ENCODE measurements at regions not wholly inside any gene's neighbourhood (a gene's known extent, or its start where the extent isn't known, plus 50 kb on each side); places are given as distances from the start of the nearest gene placed in this dataset.

DNA sequence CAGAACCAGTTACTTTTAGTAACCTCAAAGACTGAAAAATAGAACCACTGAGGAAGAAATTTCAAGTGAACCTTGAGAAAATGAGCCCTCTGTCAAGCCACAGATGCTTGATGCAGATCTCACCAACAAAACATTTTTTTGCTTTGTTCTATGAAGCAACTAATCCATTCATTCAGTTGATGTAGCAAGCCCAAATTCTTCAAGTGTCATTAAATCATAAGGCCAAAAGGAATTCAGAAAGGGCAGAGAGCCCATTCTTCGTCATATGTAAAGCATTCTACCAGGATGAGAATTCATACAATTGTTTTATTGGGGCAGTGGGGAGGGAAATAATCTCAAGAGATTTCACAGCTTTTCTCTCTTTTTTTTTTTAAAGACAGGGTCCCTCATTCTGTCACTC, 218.0 kb upstream of the RGS6 start:
- WGBS: 90% methylated on average over 1 of the region's 1 CpG
- no peak overlapping the region for H3K9ac ChIP-seq (ENCODE audit: low read depth, low read length)
- no peak overlapping the region for H3K4me3 ChIP-seq (ENCODE audit: low read length)
- no peak overlapping the region for H3K27ac ChIP-seq (ENCODE audit: low read depth, low read length)
- peaks cover 26% of the 10 kb centered on the region for H3K36me3 ChIP-seq (ENCODE audit: insufficient read depth, low read length)
- H3K4me1 ChIP-seq (ENCODE audit: insufficient read depth, low read length): peaks cover 13% of the 10 kb centered on the region; the same call in 1 of the 2 replicates
- no peaks in the 10 kb centered on the region for H3K9me3 ChIP-seq (ENCODE audit: insufficient read depth, low read depth, low read length)
- no peaks in the 10 kb centered on the region for H3K27me3 ChIP-seq (ENCODE audit: insufficient read depth, low read length)

DNA sequence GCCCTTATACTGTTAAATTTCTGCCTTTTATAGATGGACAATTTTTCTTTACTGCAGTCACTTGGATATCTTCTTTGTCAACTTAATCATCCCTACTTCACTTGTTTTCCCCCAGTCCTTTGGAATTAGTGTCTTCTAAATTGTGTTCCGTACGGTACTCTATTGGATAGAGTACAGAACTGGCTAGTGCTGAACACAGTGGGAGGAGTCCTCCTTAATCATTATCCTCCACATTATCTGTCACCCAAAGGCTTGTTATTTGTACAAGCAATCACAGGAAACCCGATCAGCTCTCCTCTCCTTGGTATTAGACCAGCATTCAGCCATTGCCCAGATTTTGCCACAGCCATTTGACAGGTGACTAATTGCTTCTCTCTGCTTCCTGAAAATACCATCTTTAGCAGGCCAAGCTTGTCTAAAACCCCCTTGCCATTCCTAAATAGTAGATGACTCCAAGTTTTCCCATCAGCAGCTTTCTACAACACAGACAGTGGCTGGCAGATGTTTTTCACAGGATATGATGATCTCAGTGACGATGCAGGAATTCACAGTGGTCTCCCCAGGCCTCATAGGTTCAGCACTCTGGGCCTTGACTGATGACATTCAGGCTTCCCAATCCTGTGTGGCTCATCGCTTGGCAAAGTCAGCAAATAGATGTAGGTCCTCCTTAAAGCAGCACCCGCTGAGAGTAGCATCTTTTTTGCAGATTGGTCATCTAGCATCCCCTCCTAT, 216.0 kb upstream of the RGS6 start:
- Histone ChIP-seq H3K27ac (ENCODE audit: low read depth, low read length) (no peak overlapping the region), H3K9me3 (ENCODE audit: insufficient read depth, low read depth, low read length) (no peaks in the 10 kb centered on the region), H3K4me1 (ENCODE audit: insufficient read depth, low read length) (peaks cover 10% of the 10 kb centered on the region; the same call in 1 of the 2 replicates), H3K27me3 (ENCODE audit: insufficient read depth, low read length) (no peaks in the 10 kb centered on the region), H3K36me3 (ENCODE audit: insufficient read depth, low read length) (peaks cover 10% of the 10 kb centered on the region), H3K9ac (ENCODE audit: low read depth, low read length) (no peak overlapping the region), H3K4me3 (ENCODE audit: low read length) (no peak overlapping the region)
- WGBS: 95% methylated on average over 6 of the region's 6 CpGs

DNA sequence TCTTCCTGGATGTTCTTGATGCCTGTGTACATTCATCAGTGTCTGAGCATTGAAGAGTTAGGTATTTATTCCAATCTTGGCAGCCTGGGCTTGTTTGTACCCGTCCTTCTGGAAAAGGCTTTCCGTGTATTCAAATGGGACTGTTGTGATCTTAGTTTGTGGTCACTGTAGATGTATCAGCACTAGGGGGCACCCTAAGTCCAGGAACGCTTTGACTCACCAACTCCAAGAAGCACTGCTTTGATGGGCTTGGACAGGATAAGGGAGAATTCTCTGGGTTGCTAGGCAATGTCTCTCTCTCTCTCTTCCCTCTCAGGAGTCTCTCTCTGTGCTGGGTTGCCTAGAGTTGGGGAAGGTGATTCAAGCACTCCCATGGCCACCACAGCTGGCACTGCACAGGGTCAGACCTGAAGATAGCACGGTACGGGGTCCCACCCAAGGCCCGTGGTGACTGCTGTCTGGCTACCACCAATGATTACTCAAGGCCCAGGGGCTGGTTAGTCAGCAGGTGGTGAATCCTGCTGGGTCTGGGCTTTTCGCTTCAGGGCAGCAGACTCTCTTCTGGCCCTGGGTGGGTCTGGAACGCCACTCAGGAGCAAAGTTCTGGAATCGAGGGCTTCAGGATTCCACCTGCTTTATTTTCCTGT, 211.1 kb upstream of the RGS6 start:
- Histone ChIP-seq H3K27me3 (ENCODE audit: insufficient read depth, low read length) (no peaks in the 10 kb centered on the region), H3K36me3 (ENCODE audit: insufficient read depth, low read length) (peaks cover 32% of the 10 kb centered on the region), H3K4me1 (ENCODE audit: insufficient read depth, low read length) (no peaks in the 10 kb centered on the region; the same call in 1 of the 2 replicates), H3K4me3 (ENCODE audit: low read length) (no peak overlapping the region), H3K9me3 (ENCODE audit: insufficient read depth, low read depth, low read length) (no peaks in the 10 kb centered on the region), H3K9ac (ENCODE audit: low read depth, low read length) (no peak overlapping the region), H3K27ac (ENCODE audit: low read depth, low read length) (no peak overlapping the region)
- 80% methylated on average over 9 of the region's 9 CpGs for WGBS

DNA sequence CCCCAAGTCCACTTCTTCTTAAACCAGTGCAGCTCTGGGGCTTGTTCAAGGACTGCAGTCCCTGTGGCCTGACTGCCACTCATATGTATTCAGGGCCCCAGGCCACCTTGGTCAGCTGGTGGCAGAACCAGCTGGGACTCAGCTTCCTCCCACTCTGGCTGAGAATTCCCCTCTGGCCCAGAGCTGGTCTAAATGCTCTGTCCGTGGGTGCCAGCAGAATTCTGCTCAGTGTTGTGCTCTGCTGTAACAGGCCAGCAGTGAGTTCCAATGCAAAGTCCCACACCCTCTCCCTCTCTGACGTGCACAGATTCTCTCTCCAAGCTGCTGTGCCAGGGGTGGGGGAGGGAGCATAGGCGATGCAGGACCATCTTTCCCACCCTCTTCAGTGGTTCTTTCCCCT, 210.4 kb upstream of the RGS6 start:
- H3K36me3 ChIP-seq (ENCODE audit: insufficient read depth, low read length): peaks cover 37% of the 10 kb centered on the region
- H3K4me1 ChIP-seq (ENCODE audit: insufficient read depth, low read length): no peaks in the 10 kb centered on the region; the same call in 1 of the 2 replicates
- no peak overlapping the region for H3K9ac ChIP-seq (ENCODE audit: low read depth, low read length)
- no peak overlapping the region for H3K27ac ChIP-seq (ENCODE audit: low read depth, low read length)
- H3K27me3 ChIP-seq (ENCODE audit: insufficient read depth, low read length): no peaks in the 10 kb centered on the region
- H3K4me3 ChIP-seq (ENCODE audit: low read length): no peak overlapping the region
- 67% methylated on average over 2 of the region's 3 CpGs for WGBS
- H3K9me3 ChIP-seq (ENCODE audit: insufficient read depth, low read depth, low read length): no peaks in the 10 kb centered on the region

DNA sequence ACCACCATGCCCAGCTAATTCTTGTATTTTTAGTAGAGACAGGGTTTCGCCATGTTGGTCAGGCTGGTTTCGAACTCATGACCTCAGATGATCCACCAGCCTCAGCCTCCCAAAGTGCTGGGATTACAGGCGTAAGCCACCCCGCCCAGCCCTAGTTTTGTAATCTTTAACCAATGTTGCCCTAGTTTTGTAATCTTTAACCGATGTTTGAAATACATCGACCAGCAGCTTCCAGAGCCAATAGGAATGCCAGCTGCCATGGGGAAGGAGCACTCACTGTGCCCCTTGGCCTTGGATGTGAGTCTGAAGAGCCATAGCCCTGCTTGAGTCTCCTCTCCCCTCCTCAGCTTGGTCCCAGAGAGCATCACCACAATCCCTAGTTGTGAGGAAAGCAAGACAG, 209.3 kb upstream of the RGS6 start:
- no peaks in the 10 kb centered on the region; the same call in 1 of the 2 replicates for H3K4me1 ChIP-seq (ENCODE audit: insufficient read depth, low read length)
- no peak overlapping the region for H3K27ac ChIP-seq (ENCODE audit: low read depth, low read length)
- H3K27me3 ChIP-seq (ENCODE audit: insufficient read depth, low read length): no peaks in the 10 kb centered on the region
- no peaks in the 10 kb centered on the region for H3K9me3 ChIP-seq (ENCODE audit: insufficient read depth, low read depth, low read length)
- H3K9ac ChIP-seq (ENCODE audit: low read depth, low read length): no peak overlapping the region
- H3K36me3 ChIP-seq (ENCODE audit: insufficient read depth, low read length): peaks cover 39% of the 10 kb centered on the region
- no peak overlapping the region for H3K4me3 ChIP-seq (ENCODE audit: low read length)
- WGBS: 95% methylated on average over 6 of the region's 6 CpGs

DNA sequence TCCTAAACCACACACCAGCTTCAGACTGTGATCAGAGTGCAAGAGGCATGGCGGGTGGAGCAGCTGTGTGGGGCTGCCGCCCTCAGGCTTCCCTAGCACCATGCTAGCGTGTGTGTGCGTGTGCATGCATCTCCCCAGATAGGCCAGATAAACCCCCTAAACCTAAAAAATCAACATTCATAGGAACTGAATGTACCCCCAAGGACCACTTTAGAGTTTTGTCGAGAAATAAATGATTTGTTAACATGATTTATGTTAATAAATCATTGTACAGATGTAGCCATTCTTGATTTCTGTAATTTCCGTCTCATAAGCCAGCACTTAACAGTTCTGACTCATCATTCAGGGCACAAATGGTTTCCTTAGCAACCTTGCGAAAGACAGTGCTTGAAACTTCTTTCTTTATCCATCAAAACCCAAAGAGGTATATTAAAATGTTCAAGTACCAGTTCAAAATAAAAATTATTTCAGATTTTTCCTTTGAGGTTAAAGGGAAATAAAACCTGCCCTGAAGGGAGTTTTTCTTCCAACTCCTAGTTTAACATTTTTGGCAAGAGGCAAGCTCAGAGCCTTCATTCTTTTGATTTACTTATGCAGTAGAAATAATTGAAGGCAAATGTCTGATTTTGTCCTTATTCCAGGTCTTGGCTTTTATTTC, 206.2 kb upstream of the RGS6 start:
- Histone ChIP-seq H3K4me1 (ENCODE audit: insufficient read depth, low read length) (no peaks in the 10 kb centered on the region; the same call in 1 of the 2 replicates), H3K9ac (ENCODE audit: low read depth, low read length) (no peak overlapping the region), H3K9me3 (ENCODE audit: insufficient read depth, low read depth, low read length) (no peaks in the 10 kb centered on the region), H3K27me3 (ENCODE audit: insufficient read depth, low read length) (no peaks in the 10 kb centered on the region), H3K27ac (ENCODE audit: low read depth, low read length) (no peak overlapping the region), H3K4me3 (ENCODE audit: low read length) (no peak overlapping the region), H3K36me3 (ENCODE audit: insufficient read depth, low read length) (peaks cover 59% of the 10 kb centered on the region)
- 93% methylated on average over 7 of the region's 7 CpGs for WGBS

DNA sequence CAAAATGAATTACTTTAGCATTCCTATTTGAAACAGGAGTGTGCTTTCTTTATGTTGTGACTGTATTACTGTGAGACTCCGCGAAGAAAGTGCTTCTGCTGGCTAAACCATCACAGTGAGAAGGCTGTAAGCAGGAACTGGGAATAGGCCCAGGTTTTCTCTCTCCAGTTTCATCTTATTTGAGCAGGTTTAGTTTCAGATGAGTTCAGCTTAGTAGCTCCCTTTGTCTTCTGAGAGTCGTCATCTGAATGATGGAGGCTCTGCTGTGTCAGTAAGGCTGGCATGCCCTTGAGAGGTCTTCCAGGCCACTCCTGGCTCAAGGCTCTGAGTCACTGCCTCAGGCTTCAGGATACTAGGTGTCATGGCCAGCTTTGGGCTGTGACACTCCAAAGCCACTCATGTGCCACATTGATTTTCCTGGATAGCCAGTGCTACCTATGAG, 205.6 kb upstream of the RGS6 start:
- no peaks in the 10 kb centered on the region for H3K9me3 ChIP-seq (ENCODE audit: insufficient read depth, low read depth, low read length)
- H3K27ac ChIP-seq (ENCODE audit: low read depth, low read length): no peak overlapping the region
- H3K9ac ChIP-seq (ENCODE audit: low read depth, low read length): no peak overlapping the region
- H3K27me3 ChIP-seq (ENCODE audit: insufficient read depth, low read length): no peaks in the 10 kb centered on the region
- no peaks in the 10 kb centered on the region; the same call in 1 of the 2 replicates for H3K4me1 ChIP-seq (ENCODE audit: insufficient read depth, low read length)
- H3K36me3 ChIP-seq (ENCODE audit: insufficient read depth, low read length): peaks cover 64% of the 10 kb centered on the region
- WGBS: 93% methylated on average over 3 of the region's 3 CpGs
- H3K4me3 ChIP-seq (ENCODE audit: low read length): no peak overlapping the region

DNA sequence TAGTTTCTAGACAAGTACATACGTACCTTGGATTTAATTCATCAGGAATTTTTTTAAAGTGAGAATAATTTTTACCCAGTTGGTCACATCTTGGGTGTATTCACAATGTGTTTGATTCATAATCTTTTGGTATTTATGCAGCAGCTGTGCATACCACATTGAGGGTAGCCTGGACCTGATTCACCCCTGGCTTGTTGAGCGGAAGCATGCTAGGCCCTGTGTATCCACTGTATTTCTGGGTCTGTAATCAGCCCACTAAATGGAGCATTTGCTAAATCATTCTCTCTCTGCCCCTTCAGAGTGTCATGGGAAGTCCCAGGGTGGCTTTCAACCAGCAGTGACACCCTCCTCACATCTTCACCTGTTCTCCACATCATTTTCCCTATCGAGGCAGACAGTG, 203.8 kb upstream of the RGS6 start:
- Histone ChIP-seq H3K4me1 (ENCODE audit: insufficient read depth, low read length) (no peaks in the 10 kb centered on the region; the same call in 1 of the 2 replicates), H3K27me3 (ENCODE audit: insufficient read depth, low read length) (no peaks in the 10 kb centered on the region), H3K9me3 (ENCODE audit: insufficient read depth, low read depth, low read length) (no peaks in the 10 kb centered on the region), H3K36me3 (ENCODE audit: insufficient read depth, low read length) (peaks cover 74% of the 10 kb centered on the region), H3K9ac (ENCODE audit: low read depth, low read length) (no peak overlapping the region), H3K4me3 (ENCODE audit: low read length) (no peak overlapping the region), H3K27ac (ENCODE audit: low read depth, low read length) (no peak overlapping the region)
- 99% methylated on average over 3 of the region's 3 CpGs for WGBS

DNA sequence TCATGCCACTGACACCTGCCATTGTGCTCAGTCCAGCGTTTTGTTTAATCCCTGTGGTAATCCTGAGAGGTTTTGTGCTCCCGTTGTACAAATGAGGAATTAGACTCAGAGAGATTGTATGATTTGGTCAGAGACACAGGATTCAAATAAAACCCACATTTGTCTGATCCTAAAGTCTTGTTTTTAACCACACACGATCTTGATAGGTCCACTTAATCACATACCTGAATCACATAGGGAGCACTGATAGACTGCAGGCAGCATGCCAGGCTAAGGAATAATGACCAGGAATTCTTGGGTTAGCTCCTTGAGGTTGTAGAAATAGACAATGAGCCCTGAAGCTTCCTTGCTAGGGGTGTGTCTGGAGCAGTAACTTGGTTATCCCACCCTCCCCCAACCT, 202.6 kb upstream of the RGS6 start:
- H3K4me3 ChIP-seq (ENCODE audit: low read length): no peak overlapping the region
- H3K27ac ChIP-seq (ENCODE audit: low read depth, low read length): no peak overlapping the region
- no peaks in the 10 kb centered on the region for H3K9me3 ChIP-seq (ENCODE audit: insufficient read depth, low read depth, low read length)
- WGBS: 90% methylated on average over 3 of the region's 3 CpGs
- H3K36me3 ChIP-seq (ENCODE audit: insufficient read depth, low read length): peaks cover 77% of the 10 kb centered on the region
- H3K27me3 ChIP-seq (ENCODE audit: insufficient read depth, low read length): no peaks in the 10 kb centered on the region
- H3K9ac ChIP-seq (ENCODE audit: low read depth, low read length): no peak overlapping the region
- H3K4me1 ChIP-seq (ENCODE audit: insufficient read depth, low read length): no peaks in the 10 kb centered on the region; the same call in 1 of the 2 replicates

DNA sequence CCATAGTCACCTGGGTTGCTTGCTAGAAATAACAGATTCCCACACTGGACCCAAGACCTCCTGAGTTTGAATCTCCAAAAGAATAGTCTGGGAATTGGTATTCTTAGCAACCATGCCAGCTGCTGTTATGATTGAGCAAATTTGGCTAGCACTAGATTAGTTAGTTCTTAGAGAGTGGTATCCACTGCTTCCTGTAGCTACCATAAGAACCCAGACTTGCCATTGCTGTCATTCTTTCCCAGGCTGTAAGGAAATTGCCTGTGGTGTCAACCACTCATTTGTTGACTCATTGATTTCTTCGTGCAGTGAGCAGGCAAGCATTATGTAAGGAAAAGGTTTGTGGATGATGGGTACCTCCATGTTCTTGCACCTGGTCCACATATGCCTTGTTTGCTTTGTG, 201.8 kb upstream of the RGS6 start:
- 96% methylated on average over 1 of the region's 1 CpG for WGBS
- peaks cover 77% of the 10 kb centered on the region for H3K36me3 ChIP-seq (ENCODE audit: insufficient read depth, low read length)

DNA sequence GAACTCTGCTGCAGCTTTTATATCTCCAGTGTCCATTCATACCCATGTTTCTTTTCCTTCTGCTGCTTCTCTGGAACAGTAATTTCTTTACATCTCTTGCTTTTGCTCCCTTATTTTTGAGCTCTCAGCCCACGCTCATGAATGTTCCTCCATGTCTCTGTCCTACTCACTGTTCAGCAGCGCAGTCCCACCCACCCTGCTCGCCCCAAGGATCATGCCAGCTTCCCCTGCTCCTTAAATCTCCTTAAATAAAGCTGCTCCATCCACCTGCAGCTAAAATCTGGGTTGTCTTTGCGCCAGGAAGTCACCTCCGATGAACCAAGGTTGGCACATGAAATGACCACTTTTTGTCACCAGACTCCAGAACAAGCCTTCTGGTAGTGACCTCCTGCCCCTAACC, 201.1 kb upstream of the RGS6 start:
- 92% methylated on average over 5 of the region's 5 CpGs for WGBS
- H3K36me3 ChIP-seq (ENCODE audit: insufficient read depth, low read length): peaks cover 78% of the 10 kb centered on the region
- H3K9ac ChIP-seq (ENCODE audit: low read depth, low read length): no peak overlapping the region
- H3K4me3 ChIP-seq (ENCODE audit: low read length): no peak overlapping the region
- no peaks in the 10 kb centered on the region for H3K27me3 ChIP-seq (ENCODE audit: insufficient read depth, low read length)
- H3K4me1 ChIP-seq (ENCODE audit: insufficient read depth, low read length): no peaks in the 10 kb centered on the region
- H3K27ac ChIP-seq (ENCODE audit: low read depth, low read length): no peak overlapping the region
- no peaks in the 10 kb centered on the region for H3K9me3 ChIP-seq (ENCODE audit: insufficient read depth, low read depth, low read length)

More for the DNA sequence above, 201.8 kb upstream of the RGS6 start:
- no peaks in the 10 kb centered on the region for H3K9me3 ChIP-seq (ENCODE audit: insufficient read depth, low read depth, low read length)
- no peaks in the 10 kb centered on the region for H3K4me1 ChIP-seq (ENCODE audit: insufficient read depth, low read length)
- H3K4me3 ChIP-seq (ENCODE audit: low read length): no peak overlapping the region
- H3K27me3 ChIP-seq (ENCODE audit: insufficient read depth, low read length): no peaks in the 10 kb centered on the region
- H3K9ac ChIP-seq (ENCODE audit: low read depth, low read length): no peak overlapping the region
- H3K27ac ChIP-seq (ENCODE audit: low read depth, low read length): no peak overlapping the region
